Body of pancreas (tissue), 4 donors: ENCODE measurements at regions not wholly inside any gene's neighbourhood (a gene's known extent, or its start where the extent isn't known, plus 50 kb on each side); places are given as distances from the start of the nearest gene placed in this dataset.

Experiments used
- ATAC-seq: fragments of 150-250 bp; one replicate; pipeline ENCODE4 v1.9.1; 2016
- DNase-seq, 4 donors: peaks; one replicate each; pipeline ENCODE4 v3.0.0-alpha.2; 2019
- H3K27ac ChIP-seq, 4 donors: fragments of 200-600 bp; sonication (generic); 1 replicate in 3 of 4; 2 replicates in 1 of 4; pipeline versions ENCODE4 v1.5.1 to v1.6.1; 2016 to 2019; ENCODE audit warnings: mild to moderate bottlenecking in 1 of 4, mixed read lengths in 1 of 4, moderate library complexity in 1 of 4
- H3K27me3 ChIP-seq, 2 donors: fragments of 200-600 bp; sonication (generic); one replicate each; pipeline ENCODE4 v1.6.0; 2016; ENCODE audit warnings: mild to moderate bottlenecking in 1 of 2
- H3K36me3 ChIP-seq, 2 donors: fragments of 200-600 bp; sonication (generic); replicated peaks in 1 of 2; 2 replicates each; pipeline ENCODE4 v1.5.1; 2016; ENCODE audit warnings: low read depth in 2 of 2; ENCODE audit not compliant: insufficient read depth in 1 of 2
- H3K4me1 ChIP-seq: fragments of 200-600 bp; sonication (generic); one replicate; pipeline ENCODE4 v1.6.0; 2016
- H3K4me3 ChIP-seq, 2 donors: fragments of 200-600 bp; sonication (generic); 1 replicate in 1 of 2; 2 replicates in 1 of 2; pipeline ENCODE4 v1.5.1; 2016 to 2019
- H3K9me3 ChIP-seq, 3 donors: fragments of 200-600 bp; sonication (generic); 1 replicate in 2 of 3; 2 replicates in 1 of 3; pipeline ENCODE4 v1.5.1; 2016
- CTCF ChIP-seq, 7 experiments: fragments of 450-650 bp in 4 of 7; fragments of 200-600 bp in 3 of 7; sonication (generic) in 3 of 7; IDR thresholded peaks; one replicate each; pipeline ENCODE4 v1.5.1; 2016 to 2019; ENCODE audit warnings: antibody characterized with exemption in 7 of 7
- POLR2A ChIP-seq, 3 donors: fragments of 450-650 bp; IDR thresholded peaks; one replicate each; pipeline ENCODE4 v1.6.1; 2016; ENCODE audit warnings: antibody characterized with exemption in 3 of 3, mild to moderate bottlenecking in 2 of 3
- WGBS, 2 donors: methylation state at CpG; one replicate each; pipeline ENCODE4 v1.1.5; 2017; 5-methylcytosine and 5-hydroxymethylcytosine counted together
- intact Hi-C: fragments of 100-400 bp; cut with DNase I; formaldehyde crosslinking; loops from one replicate; pipeline ENCODE4 v1.15.1; 2023

DNA sequence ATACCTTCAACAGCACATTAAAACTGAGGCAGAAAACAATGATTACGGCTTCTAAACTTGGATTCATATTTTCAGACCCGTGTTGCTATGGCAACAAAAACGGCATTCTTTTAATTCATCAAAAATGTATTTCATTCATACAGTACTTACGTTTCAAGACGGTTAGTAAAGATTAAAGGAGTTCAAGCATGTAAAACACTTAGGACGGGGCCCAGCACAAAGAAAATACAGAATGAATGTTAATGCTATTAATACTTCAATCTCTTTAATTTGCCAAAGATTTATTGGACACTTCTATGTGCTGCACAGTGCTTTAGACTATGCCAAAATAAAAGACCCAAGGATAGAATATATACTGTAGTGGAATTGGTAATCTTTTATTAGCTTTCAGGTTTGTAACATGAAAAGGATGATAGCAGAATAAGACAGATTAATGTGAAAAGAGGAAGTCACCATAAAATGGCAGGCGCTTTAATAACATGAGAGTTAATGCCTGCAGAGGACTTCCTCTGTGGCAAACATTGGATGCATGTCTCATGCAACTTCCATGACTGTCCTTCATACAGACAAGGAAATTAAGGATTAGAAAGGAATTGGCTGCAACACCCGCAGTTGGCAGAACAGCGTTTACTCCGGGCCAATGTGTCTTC lies 201.6 kb upstream of the KLF6 start:
- Histone ChIP-seq H3K27ac (no peak overlapping the region), H3K36me3 (no peaks in the 10 kb centered on the region), H3K4me1 (no peaks in the 10 kb centered on the region), H3K9me3 (no peaks in the 10 kb centered on the region), H3K27me3 (no peaks in the 10 kb centered on the region), H3K4me3 (no peak overlapping the region)
- ATAC-seq (no peak), DNase-seq (no peak)
- WGBS, 2 donors, result 65 to 77% methylated on average over 10 of the region's 10 CpGs
- TF ChIP-seq CTCF (IDR thresholded peaks at IDR 0.05) (no peak), POLR2A (IDR thresholded peaks at IDR 0.05) (no peak)
- intact Hi-C loops, result no loop called here

- intact Hi-C loops, result no loop called here
- no peaks in the 10 kb centered on the region for H3K9me3 ChIP-seq
These were observed 197.9 kb upstream of the KLF6 start for GRCh38 chr10:3982746-3983442.

DNA sequence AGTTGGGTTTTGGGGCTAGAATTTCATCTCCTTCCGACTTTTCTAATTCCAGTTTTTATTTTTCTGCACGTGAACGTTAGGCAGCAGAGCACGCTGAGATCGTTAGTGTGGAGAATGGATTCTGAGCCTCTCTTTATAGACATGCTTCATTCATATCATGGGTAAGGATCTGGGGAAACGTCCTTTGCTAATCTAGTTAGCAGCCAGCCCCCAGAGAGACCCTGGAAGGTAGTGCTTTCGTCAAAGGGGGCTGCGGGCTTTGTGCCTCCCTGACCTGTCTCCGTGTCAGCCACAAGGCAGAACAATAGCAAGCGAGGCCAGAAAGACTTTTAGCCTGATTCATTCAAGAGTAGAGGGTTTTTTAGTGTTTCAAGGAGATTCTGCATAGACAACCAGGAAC lies 196.3 kb upstream of the KLF6 start:
- Histone ChIP-seq H3K4me1 (no peaks in the 10 kb centered on the region), H3K27me3 (no peaks in the 10 kb centered on the region), H3K4me3 (no peak overlapping the region), H3K27ac (no peak overlapping the region), H3K36me3 (no peaks in the 10 kb centered on the region), H3K9me3 (no peaks in the 10 kb centered on the region)
- intact Hi-C loops, result no loop called here
- no peak for DNase-seq
- ATAC-seq, result no peak
- TF ChIP-seq POLR2A (IDR thresholded peaks at IDR 0.05), result no peak
- no peak for TF ChIP-seq CTCF (IDR thresholded peaks at IDR 0.05)
- 55 to 68% methylated on average over 10 of the region's 10 CpGs for WGBS, 2 donors

More at GRCh38 chr10:3982746-3983442, 197.9 kb upstream of the KLF6 start:
- Histone ChIP-seq H3K4me3 (no peak overlapping the region), H3K27me3 (no peaks in the 10 kb centered on the region), H3K36me3 (no peaks in the 10 kb centered on the region), H3K4me1 (no peaks in the 10 kb centered on the region), H3K27ac (no peak overlapping the region)
- TF ChIP-seq POLR2A (IDR thresholded peaks at IDR 0.05), result no peak
- no peak for TF ChIP-seq CTCF (IDR thresholded peaks at IDR 0.05)
- DNase-seq (no peak), ATAC-seq (no peak)

GRCh38 chr10:3980660-3981059 lies 195.7 kb upstream of the KLF6 start:
- H3K9me3 ChIP-seq, result no peaks in the 10 kb centered on the region
- no peaks in the 10 kb centered on the region for H3K4me1 ChIP-seq
- WGBS, 2 donors, result 68 to 86% methylated on average over 1 of the region's 1 CpG
- no peak overlapping the region for H3K27ac ChIP-seq
- H3K4me3 ChIP-seq, result no peak overlapping the region
- intact Hi-C loops, result no loop called here
- ATAC-seq (no peak), DNase-seq (no peak)
- no peaks in the 10 kb centered on the region for H3K36me3 ChIP-seq
- TF ChIP-seq CTCF (IDR thresholded peaks at IDR 0.05) (no peak), POLR2A (IDR thresholded peaks at IDR 0.05) (no peak)
- H3K27me3 ChIP-seq, result no peaks in the 10 kb centered on the region

GRCh38 chr10:3980144-3980543 lies 195.1 kb upstream of the KLF6 start:
- no peak for TF ChIP-seq POLR2A (IDR thresholded peaks at IDR 0.05)
- TF ChIP-seq CTCF (IDR thresholded peaks at IDR 0.05), result no peak
- Histone ChIP-seq H3K9me3 (no peaks in the 10 kb centered on the region), H3K27ac (no peak overlapping the region), H3K4me1 (no peaks in the 10 kb centered on the region), H3K4me3 (no peak overlapping the region), H3K36me3 (no peaks in the 10 kb centered on the region), H3K27me3 (no peaks in the 10 kb centered on the region)
- 50% methylated on average over 4 of the region's 4 CpGs for WGBS, 2 donors
- ATAC-seq (no peak), DNase-seq (no peak)
- intact Hi-C loops, result no loop called here
